NB4 (cell line): ENCODE measurements at regions not wholly inside any gene's neighbourhood (a gene's known extent, or its start where the extent isn't known, plus 50 kb on each side); places are given as distances from the start of the nearest gene placed in this dataset.

Source experiments
- CTCF ChIP-seq: IDR thresholded peaks from one replicate; pipeline ENCODE4 v1.5.1; 2012; ENCODE audit warnings: low read depth, low read length
- MAX ChIP-seq: IDR thresholded peaks from 2 replicates; pipeline ENCODE4 v1.6.1; 2011; ENCODE audit warnings: low read depth, low read length
- MYC ChIP-seq: IDR thresholded peaks from 2 replicates; pipeline ENCODE4 v1.6.1; 2011; ENCODE audit warnings: low read depth, low read length
- POLR2A ChIP-seq: IDR thresholded peaks from 2 replicates; pipeline ENCODE4 v1.6.1; 2011; ENCODE audit warnings: mild to moderate bottlenecking; ENCODE audit not compliant: insufficient read length; ENCODE audit errors: extremely low read depth

- TF ChIP-seq CTCF (no peak), POLR2A (no peak), MAX (no peak), MYC (no peak)
Measured at GRCh38 chr5:74313896-74314295, 326.6 kb downstream of the ENC1 start.
